B cell (primary cell): ENCODE measurements at regions not wholly inside any gene's neighbourhood (a gene's known extent, or its start where the extent isn't known, plus 50 kb on each side); places are given as distances from the start of the nearest gene placed in this dataset.

Experiments
- ATAC-seq: fragments of 200-7000 bp; cut with Tn5 transposase; one replicate; pipeline ENCODE4 v1.10.0; 2021; ENCODE audit warnings: low read depth, mild to moderate bottlenecking, moderate number of reproducible peaks, moderate library complexity
- CTCF ChIA-PET: fragments of 350-600 bp; sonication (Branson Sonifier 250); formaldehyde crosslinking; loops from one replicate; lab custom pipeline; 2021; ENCODE audit warnings: antibody characterized with exemption, inconsistent platforms; lab: Charles Lee
- POLR2A ChIA-PET: fragments of 350-600 bp; sonication (Branson Sonifier 250); formaldehyde crosslinking; loops from one replicate; lab custom pipeline; 2021; ENCODE audit warnings: antibody characterized with exemption; lab: Charles Lee
- DNase-seq: peaks from one replicate; pipeline ENCODE4 v3.0.0; 2013
- H2AFZ ChIP-seq: 2 replicates; pipeline ENCODE4 v1.6.1; 2012; ENCODE audit warnings: mild to moderate bottlenecking, low read depth, low read length; ENCODE audit not compliant: insufficient read depth, poor library complexity, severe bottlenecking
- H3K27ac ChIP-seq, 2 donors: 1 replicate in 1 of 2; 2 replicates in 1 of 2; pipeline ENCODE4 v1.5.1; 2012 to 2013; ENCODE audit warnings: low read length in 2 of 2, mild to moderate bottlenecking in 2 of 2, moderate library complexity in 1 of 2
- H3K27me3 ChIP-seq, 4 experiments: fragments of 200-600 bp in 1 of 4; sonication (generic) in 1 of 4; replicated peaks in 1 of 4; 1 replicate in 2 of 4; 2 replicates in 2 of 4; pipeline versions ENCODE4 v1.6.1 to v1.7.0; 2013 to 2016; ENCODE audit warnings: low read length in 3 of 4, mild to moderate bottlenecking in 2 of 4, mixed read lengths in 1 of 4, moderate library complexity in 1 of 4; ENCODE audit not compliant: insufficient read depth in 4 of 4, control insufficient read depth in 3 of 4; ENCODE audit errors: control extremely low read depth in 1 of 4
- H3K36me3 ChIP-seq, 2 experiments: replicated peaks in 1 of 2; 1 replicate in 1 of 2; 2 replicates in 1 of 2; pipeline versions ENCODE4 v1.6.1 to v1.7.1; 2013; ENCODE audit warnings: low read length in 1 of 2; ENCODE audit not compliant: insufficient read depth in 2 of 2, control insufficient read depth in 1 of 2; ENCODE audit errors: control extremely low read depth in 1 of 2, extremely low read depth in 1 of 2
- H3K4me1 ChIP-seq, 2 donors: fragments of 200-600 bp in 1 of 2; sonication (generic) in 1 of 2; 1 replicate in 1 of 2; 2 replicates in 1 of 2; pipeline versions ENCODE4 v1.5.1 to v1.6.1; 2013 to 2017; ENCODE audit warnings: low read length in 2 of 2; ENCODE audit not compliant: control insufficient read depth in 2 of 2, insufficient read depth in 2 of 2
- H3K4me2 ChIP-seq: replicated peaks from 2 replicates; pipeline ENCODE3; 2012; ENCODE audit warnings: mild to moderate bottlenecking, low read depth, low read length; ENCODE audit not compliant: poor library complexity, severe bottlenecking
- H3K4me3 ChIP-seq, 5 experiments: fragments of 200-600 bp in 1 of 5; sonication (generic) in 1 of 5; 1 replicate in 3 of 5; 2 replicates in 2 of 5; pipeline versions ENCODE4 v1.5.1 to v1.7.0; 2011 to 2016; ENCODE audit warnings: low read length in 4 of 5, mild to moderate bottlenecking in 4 of 5, low read depth in 2 of 5, control low read depth in 1 of 5, moderate library complexity in 1 of 5; ENCODE audit not compliant: insufficient read depth in 1 of 5; ENCODE audit errors: control extremely low read depth in 1 of 5, extremely low read depth in 1 of 5
- H3K79me2 ChIP-seq: fragments of 200-600 bp; sonication (generic); one replicate; pipeline ENCODE4 v1.6.0; 2016; ENCODE audit warnings: low read length; ENCODE audit not compliant: control insufficient read depth, insufficient read depth
- H3K9ac ChIP-seq: fragments of 200-600 bp; sonication (generic); 2 replicates; pipeline ENCODE4 v1.6.1; 2017; ENCODE audit warnings: mild to moderate bottlenecking, low read length, moderate library complexity
- H3K9me3 ChIP-seq, 3 donors: one replicate each; pipeline versions ENCODE4 v1.6.1 to v1.7.1; 2013; ENCODE audit warnings: low read length in 2 of 3; ENCODE audit not compliant: control insufficient read depth in 2 of 3, insufficient read depth in 1 of 3; ENCODE audit errors: control extremely low read depth in 1 of 3
- H4K20me1 ChIP-seq: 2 replicates; pipeline ENCODE4 v1.6.0; 2012; ENCODE audit warnings: mild to moderate bottlenecking, low read length; ENCODE audit not compliant: insufficient read depth, control insufficient read depth, poor library complexity, severe bottlenecking
- H3K27ac Mint-ChIP-seq: one replicate; pipeline ENCODE4 v1.8.0; 2021; ENCODE audit warnings: mixed read lengths
- H3K27me3 Mint-ChIP-seq: one replicate; pipeline ENCODE4 v1.8.0; 2021; ENCODE audit warnings: mixed read lengths
- H3K4me1 Mint-ChIP-seq: one replicate; pipeline ENCODE4 v1.8.0; 2021; ENCODE audit warnings: mixed read lengths
- H3K4me3 Mint-ChIP-seq: one replicate; pipeline ENCODE4 v1.8.0; 2021; ENCODE audit warnings: mixed read lengths
- H3K9me3 Mint-ChIP-seq: one replicate; pipeline ENCODE4 v1.8.0; 2022; ENCODE audit warnings: mixed read lengths; ENCODE audit not compliant: insufficient read depth
- CTCF ChIP-seq: fragments of 200-600 bp; IDR thresholded peaks from one replicate; pipeline ENCODE4 v1.8.0; 2022; ENCODE audit warnings: antibody characterized with exemption, mild to moderate bottlenecking
- EZH2 ChIP-seq: IDR thresholded peaks from 2 replicates; pipeline ENCODE4 v1.6.1; 2012; ENCODE audit warnings: borderline replicate concordance, low read depth, mild to moderate bottlenecking, moderate library complexity, low read length; ENCODE audit not compliant: insufficient read depth, poor library complexity, severe bottlenecking
- WGBS: methylation state at CpG from one replicate; pipeline ENCODE4 v1.1.5; 2013; ENCODE audit warnings: missing lambda C conversion rate; ENCODE audit not compliant: insufficient coverage; 5-methylcytosine and 5-hydroxymethylcytosine counted together
- intact Hi-C: fragments of 100-400 bp; cut with micrococcal nuclease; formaldehyde crosslinking; loops from one replicate; pipeline ENCODE4 v1.10.0; 2022

GRCh38 chr3:82764521-82764920 lies 1003.1 kb upstream of the GBE1 start:
- no CpG with 5 or more reads among the region's 1 CpG for WGBS
- H3K4me2 ChIP-seq: no peak overlapping the region
- no peak overlapping the region for H3K4me3 ChIP-seq
- no peaks in the 10 kb centered on the region for H3K9me3 ChIP-seq
- H3K27ac ChIP-seq: no peak overlapping the region
- no peaks in the 10 kb centered on the region for H3K4me1 ChIP-seq
- CTCF ChIA-PET: no interaction called here
- Mint-ChIP-seq H3K9me3 (no peaks in the 10 kb centered on the region), H3K4me3 (no peak overlapping the region), H3K27me3 (no peaks in the 10 kb centered on the region), H3K27ac (no peak overlapping the region), H3K4me1 (no peaks in the 10 kb centered on the region)
- H3K79me2 ChIP-seq: no peaks in the 10 kb centered on the region
- no peaks in the 10 kb centered on the region for H4K20me1 ChIP-seq
- TF ChIP-seq EZH2 (no peak), CTCF (no peak)
- intact Hi-C loops: no loop called here
- no peak overlapping the region for H2AFZ ChIP-seq
- no peak overlapping the region for H3K9ac ChIP-seq
- H3K27me3 ChIP-seq: no peaks in the 10 kb centered on the region
- H3K36me3 ChIP-seq: no peaks in the 10 kb centered on the region
- no peak for ATAC-seq
- POLR2A ChIA-PET: no interaction called here
- no peak for DNase-seq

GRCh38 chr3:82761858-82762257 lies 1000.4 kb upstream of the GBE1 start:
- TF ChIP-seq CTCF (no peak), EZH2 (no peak)
- no peaks in the 10 kb centered on the region for H3K27me3 Mint-ChIP-seq
- H3K4me1 Mint-ChIP-seq: no peaks in the 10 kb centered on the region
- 88% methylated on average over 1 of the region's 1 CpG for WGBS
- ATAC-seq: no peak
- no peak overlapping the region for H3K9ac ChIP-seq
- no peak overlapping the region for H2AFZ ChIP-seq
- CTCF ChIA-PET: no interaction called here
- H3K79me2 ChIP-seq: no peaks in the 10 kb centered on the region
- intact Hi-C loops: no loop called here
- no peak overlapping the region for H3K27ac ChIP-seq
- no peak overlapping the region for H3K4me2 ChIP-seq
- DNase-seq: no peak
- POLR2A ChIA-PET: no interaction called here
- no peak overlapping the region for H3K4me3 Mint-ChIP-seq
- no peaks in the 10 kb centered on the region for H4K20me1 ChIP-seq
- no peaks in the 10 kb centered on the region for H3K9me3 ChIP-seq
- no peak overlapping the region for H3K27ac Mint-ChIP-seq
- H3K36me3 ChIP-seq: no peaks in the 10 kb centered on the region
- H3K9me3 Mint-ChIP-seq: no peaks in the 10 kb centered on the region
- H3K4me3 ChIP-seq: no peak overlapping the region
- no peaks in the 10 kb centered on the region for H3K4me1 ChIP-seq
- no peaks in the 10 kb centered on the region for H3K27me3 ChIP-seq
